ENCODE measurements at regions not wholly inside any gene's neighbourhood (a gene's known extent, or its start where the extent isn't known, plus 50 kb on each side); places are given as distances from the start of the nearest gene placed in this dataset.

DNA sequence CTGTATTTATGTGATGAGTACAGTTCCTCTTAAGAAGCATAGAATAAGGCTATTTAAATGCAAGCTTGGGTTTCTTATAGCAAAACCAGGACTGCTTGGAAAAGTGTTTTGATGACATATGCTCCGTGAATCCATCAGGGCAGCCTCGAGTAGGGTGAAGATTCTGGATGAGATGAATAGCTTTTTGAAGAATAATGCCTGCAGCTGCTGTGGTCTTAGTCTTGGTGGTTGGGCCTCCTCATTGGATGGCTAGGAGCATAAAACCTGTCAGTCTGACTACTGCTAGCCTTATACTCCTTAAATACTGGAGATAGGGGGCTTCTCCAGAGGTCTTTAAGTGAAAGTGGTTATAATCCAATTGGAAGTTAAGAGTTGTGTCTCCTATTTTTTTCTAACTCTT, 704.3 kb downstream of the FGF9 start:
- peaks cover 61% of the 10 kb centered on the region for H3K9me3 Mint-ChIP-seq

GRCh38 chr13:22387899-22388298, 717.0 kb downstream of the FGF9 start:
- H3K4me3 ChIP-seq (ENCODE audit: low read length) = no peak overlapping the region
- H3K9me3 Mint-ChIP-seq = no peaks in the 10 kb centered on the region
- H3K27ac ChIP-seq (ENCODE audit: low read depth, low read length) = no peak overlapping the region
- H3K4me1 ChIP-seq (ENCODE audit: control insufficient read depth, insufficient read depth, low read length) = no peaks in the 10 kb centered on the region
- no peaks in the 10 kb centered on the region for H3K27me3 ChIP-seq (ENCODE audit: control insufficient read depth, insufficient read depth, low read length, poor library complexity, severe bottlenecking)
- H3K9ac ChIP-seq (ENCODE audit: extremely low read depth, low read length, poor library complexity, severe bottlenecking) = no peak overlapping the region
- DNase-seq = no peak
- no peaks in the 10 kb centered on the region for H3K27me3 Mint-ChIP-seq (ENCODE audit: insufficient read depth)
- no peak for TF ChIP-seq CTCF (conservative IDR thresholded peaks at IDR 0.05)
- 90 to 100% methylated on average over 1 to 2 of the region's 2 CpGs for WGBS, 2 experiments (ENCODE audit: insufficient coverage in 1 of 2, insufficient read length in 1 of 2)
- H3K9me3 ChIP-seq (ENCODE audit: control insufficient read depth, low read length) = no peaks in the 10 kb centered on the region
- H3K4me3 Mint-ChIP-seq = no peak overlapping the region
- no peaks in the 10 kb centered on the region for H3K36me3 Mint-ChIP-seq (ENCODE audit: low read depth)
- H3K27ac Mint-ChIP-seq = no peak overlapping the region
- H3K4me1 Mint-ChIP-seq = no peaks in the 10 kb centered on the region
- H3K36me3 ChIP-seq (ENCODE audit: control insufficient read depth, insufficient read depth, low read length) = no peaks in the 10 kb centered on the region

More for the DNA sequence above, 704.3 kb downstream of the FGF9 start:
- no peak for TF ChIP-seq CTCF (conservative IDR thresholded peaks at IDR 0.05)
- no peak overlapping the region for H3K9ac ChIP-seq (ENCODE audit: extremely low read depth, low read length, poor library complexity, severe bottlenecking)
- 97 to 100% methylated on average over 1 to 2 of the region's 2 CpGs for whole genome bisulfite sequencing, 2 experiments (ENCODE audit: insufficient coverage in 1 of 2, insufficient read length in 1 of 2)
- no peaks in the 10 kb centered on the region for H3K4me1 ChIP-seq (ENCODE audit: control insufficient read depth, insufficient read depth, low read length)
- peaks cover 39% of the 10 kb centered on the region for H3K9me3 ChIP-seq (ENCODE audit: control insufficient read depth, low read length)
- peaks cover 8% of the 10 kb centered on the region for H3K36me3 Mint-ChIP-seq (ENCODE audit: low read depth)
- no peaks in the 10 kb centered on the region for H3K36me3 ChIP-seq (ENCODE audit: control insufficient read depth, insufficient read depth, low read length)
- no peak overlapping the region for H3K4me3 ChIP-seq (ENCODE audit: low read length)
- no peak overlapping the region for H3K4me3 Mint-ChIP-seq
- no peaks in the 10 kb centered on the region for H3K27me3 Mint-ChIP-seq (ENCODE audit: insufficient read depth)
- no peak for DNase-seq
- H3K4me1 Mint-ChIP-seq = no peaks in the 10 kb centered on the region
- H3K27me3 ChIP-seq (ENCODE audit: control insufficient read depth, insufficient read depth, low read length, poor library complexity, severe bottlenecking) = no peaks in the 10 kb centered on the region
- no peak overlapping the region for H3K27ac Mint-ChIP-seq
- no peak overlapping the region for H3K27ac ChIP-seq (ENCODE audit: low read depth, low read length)

DNA sequence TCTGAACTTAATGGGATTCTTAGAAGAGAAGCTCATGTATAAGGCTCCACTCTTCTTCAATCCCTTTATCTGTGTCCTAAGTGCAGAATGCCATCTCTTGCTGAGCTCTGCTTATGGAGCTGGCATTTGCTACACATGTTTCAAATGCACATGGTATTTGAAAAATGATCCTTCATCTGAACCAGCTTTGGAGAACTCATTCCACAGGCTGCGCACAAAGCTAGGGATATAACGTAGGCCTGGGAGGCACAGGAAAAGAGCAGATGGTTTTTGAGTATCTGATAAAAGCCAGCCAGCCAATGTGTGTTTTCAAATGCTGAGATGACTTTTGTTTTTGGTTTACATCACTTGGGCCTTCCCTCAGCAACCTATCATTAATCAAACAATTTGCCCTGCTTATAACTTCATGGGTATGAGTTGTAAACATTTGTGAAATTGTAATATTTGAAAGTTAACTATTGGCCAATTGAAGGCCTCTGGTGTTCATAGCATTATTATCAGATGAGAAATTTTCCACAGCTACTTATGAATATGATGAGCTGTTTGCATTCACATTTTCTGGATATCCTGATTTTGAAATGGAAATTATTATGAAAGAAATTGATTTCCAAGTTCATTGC, 729.0 kb downstream of the FGF9 start:
- H3K27me3 ChIP-seq (ENCODE audit: control insufficient read depth, insufficient read depth, low read length, poor library complexity, severe bottlenecking) = no peaks in the 10 kb centered on the region
- H3K36me3 ChIP-seq (ENCODE audit: control insufficient read depth, insufficient read depth, low read length) = no peaks in the 10 kb centered on the region
- no peak overlapping the region for H3K4me3 ChIP-seq (ENCODE audit: low read length)
- TF ChIP-seq CTCF (conservative IDR thresholded peaks at IDR 0.05) = no peak
- no peak overlapping the region for H3K27ac ChIP-seq (ENCODE audit: low read depth, low read length)
- Mint-ChIP-seq H3K4me3 (no peak overlapping the region), H3K27ac (no peak overlapping the region), H3K36me3 (ENCODE audit: low read depth) (no peaks in the 10 kb centered on the region), H3K27me3 (ENCODE audit: insufficient read depth) (no peaks in the 10 kb centered on the region), H3K4me1 (peaks cover under 1% of the 10 kb centered on the region), H3K9me3 (no peaks in the 10 kb centered on the region)
- WGBS, 2 experiments (ENCODE audit: insufficient coverage in 1 of 2, insufficient read length in 1 of 2) = 90 to 94% methylated on average over 2 of the region's 2 CpGs
- no peaks in the 10 kb centered on the region for H3K9me3 ChIP-seq (ENCODE audit: control insufficient read depth, low read length)
- H3K9ac ChIP-seq (ENCODE audit: extremely low read depth, low read length, poor library complexity, severe bottlenecking) = no peak overlapping the region
- H3K4me1 ChIP-seq (ENCODE audit: control insufficient read depth, insufficient read depth, low read length) = no peaks in the 10 kb centered on the region
- no peak for DNase-seq
